ENCODE measurements at regions not wholly inside any gene's neighbourhood (a gene's known extent, or its start where the extent isn't known, plus 50 kb on each side); places are given as distances from the start of the nearest gene placed in this dataset.

DNA sequence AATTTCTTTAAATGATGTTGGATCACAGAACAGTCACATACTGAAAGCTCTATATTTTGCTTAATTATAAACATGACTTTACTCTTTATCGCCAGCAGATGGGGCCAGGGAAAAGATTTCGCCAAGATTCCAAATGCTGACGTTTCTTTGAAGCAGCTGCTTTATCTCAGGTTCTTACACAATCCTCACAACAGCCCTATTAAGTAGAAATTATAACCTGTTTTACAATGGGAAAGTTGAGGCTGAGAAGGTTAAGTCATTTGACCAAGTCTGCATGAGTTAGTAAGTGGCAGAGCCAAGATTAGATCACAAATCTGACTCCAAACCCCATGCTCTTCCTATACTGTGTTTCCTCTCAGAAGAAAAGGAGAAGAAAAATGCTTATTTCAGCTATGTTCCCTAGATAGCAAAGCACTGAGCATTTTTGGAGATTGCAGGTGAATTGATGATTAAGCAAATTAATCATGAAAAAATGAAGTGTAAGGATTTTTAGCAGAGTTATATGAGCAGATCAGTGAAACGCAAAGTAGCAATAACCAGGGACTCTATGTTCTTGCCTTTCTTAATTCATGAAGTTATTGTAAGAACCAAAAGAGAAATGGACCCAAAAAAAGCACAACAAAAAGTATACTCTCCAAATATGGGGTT, 79.0 kb downstream of the AASDHPPT start:
- TF ChIP-seq, protein P1, sequence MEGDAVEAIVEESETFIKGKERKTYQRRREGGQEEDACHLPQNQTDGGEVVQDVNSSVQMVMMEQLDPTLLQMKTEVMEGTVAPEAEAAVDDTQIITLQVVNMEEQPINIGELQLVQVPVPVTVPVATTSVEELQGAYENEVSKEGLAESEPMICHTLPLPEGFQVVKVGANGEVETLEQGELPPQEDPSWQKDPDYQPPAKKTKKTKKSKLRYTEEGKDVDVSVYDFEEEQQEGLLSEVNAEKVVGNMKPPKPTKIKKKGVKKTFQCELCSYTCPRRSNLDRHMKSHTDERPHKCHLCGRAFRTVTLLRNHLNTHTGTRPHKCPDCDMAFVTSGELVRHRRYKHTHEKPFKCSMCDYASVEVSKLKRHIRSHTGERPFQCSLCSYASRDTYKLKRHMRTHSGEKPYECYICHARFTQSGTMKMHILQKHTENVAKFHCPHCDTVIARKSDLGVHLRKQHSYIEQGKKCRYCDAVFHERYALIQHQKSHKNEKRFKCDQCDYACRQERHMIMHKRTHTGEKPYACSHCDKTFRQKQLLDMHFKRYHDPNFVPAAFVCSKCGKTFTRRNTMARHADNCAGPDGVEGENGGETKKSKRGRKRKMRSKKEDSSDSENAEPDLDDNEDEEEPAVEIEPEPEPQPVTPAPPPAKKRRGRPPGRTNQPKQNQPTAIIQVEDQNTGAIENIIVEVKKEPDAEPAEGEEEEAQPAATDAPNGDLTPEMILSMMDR (IDR thresholded peaks at IDR 0.05; ENCODE audit: low read length): peak; percentile 58
- no peak for TF ChIP-seq EZH2 (IDR thresholded peaks at IDR 0.05; ENCODE audit: borderline replicate concordance, low read length)
